ENCODE measurements at regions not wholly inside any gene's neighbourhood (a gene's known extent, or its start where the extent isn't known, plus 50 kb on each side); places are given as distances from the start of the nearest gene placed in this dataset.
"Not testable (repeated sequence)": the region's sequence is repeated elsewhere in the genome, so short reads cannot be mapped to it uniquely, and the experiment has no call there.

- H3K9ac ChIP-seq (ENCODE audit: low read length), result no peak overlapping the region
- peaks cover 5% of the 10 kb centered on the region for H3K4me1 ChIP-seq (ENCODE audit: control insufficient read depth, insufficient read depth, low read length)
- H3K4me3 ChIP-seq (ENCODE audit: low read length), result no peak overlapping the region
- no peaks in the 10 kb centered on the region for H3K27me3 ChIP-seq (replicated peaks; ENCODE audit: control insufficient read depth, insufficient read depth, low read length)
- H3K36me3 ChIP-seq (ENCODE audit: control insufficient read depth, insufficient read depth, low read length, severe bottlenecking), result no peaks in the 10 kb centered on the region
- H3K9me3 ChIP-seq (ENCODE audit: control insufficient read depth, low read length), result no peaks in the 10 kb centered on the region
- DNase-seq (ENCODE audit: low read depth), result no peak
These were observed 291.9 kb downstream of the DMAC1 start for GRCh38 chr9:7507566-7508270.

- H3K4me3 ChIP-seq (ENCODE audit: low read length), result no peak overlapping the region
- no peaks in the 10 kb centered on the region for H3K27me3 ChIP-seq (replicated peaks; ENCODE audit: control insufficient read depth, insufficient read depth, low read length)
- H3K9me3 ChIP-seq (ENCODE audit: control insufficient read depth, low read length), result no peaks in the 10 kb centered on the region
- H3K36me3 ChIP-seq (ENCODE audit: control insufficient read depth, insufficient read depth, low read length, severe bottlenecking), result no peaks in the 10 kb centered on the region
- no peak overlapping the region for H3K9ac ChIP-seq (ENCODE audit: low read length)
- no peak for DNase-seq (ENCODE audit: low read depth)
- H3K4me1 ChIP-seq (ENCODE audit: control insufficient read depth, insufficient read depth, low read length), result peaks cover 5% of the 10 kb centered on the region
These were observed 292.6 kb downstream of the DMAC1 start for GRCh38 chr9:7507026-7507425.

- no peak overlapping the region for H3K9ac ChIP-seq (ENCODE audit: low read length)
- H3K9me3 ChIP-seq (ENCODE audit: control insufficient read depth, low read length), result no peaks in the 10 kb centered on the region
- no peaks in the 10 kb centered on the region for H3K4me1 ChIP-seq (ENCODE audit: control insufficient read depth, insufficient read depth, low read length)
- H3K36me3 ChIP-seq (ENCODE audit: control insufficient read depth, insufficient read depth, low read length, severe bottlenecking), result no peaks in the 10 kb centered on the region
- H3K4me3 ChIP-seq (ENCODE audit: low read length), result no peak overlapping the region
- DNase-seq (ENCODE audit: low read depth), result no peak
- no peaks in the 10 kb centered on the region for H3K27me3 ChIP-seq (replicated peaks; ENCODE audit: control insufficient read depth, insufficient read depth, low read length)
These were observed 299.1 kb downstream of the DMAC1 start for GRCh38 chr9:7500521-7500920.

GRCh38 chr9:7491641-7492040, 307.9 kb downstream of the DMAC1 start:
- H3K4me3 ChIP-seq (ENCODE audit: low read length), result no peak overlapping the region
- H3K36me3 ChIP-seq (ENCODE audit: control insufficient read depth, insufficient read depth, low read length, severe bottlenecking), result no peaks in the 10 kb centered on the region
- no peaks in the 10 kb centered on the region for H3K4me1 ChIP-seq (ENCODE audit: control insufficient read depth, insufficient read depth, low read length)
- DNase-seq (ENCODE audit: low read depth), result no peak
- H3K9me3 ChIP-seq (ENCODE audit: control insufficient read depth, low read length), result no peaks in the 10 kb centered on the region
- no peaks in the 10 kb centered on the region for H3K27me3 ChIP-seq (replicated peaks; ENCODE audit: control insufficient read depth, insufficient read depth, low read length)
- no peak overlapping the region for H3K9ac ChIP-seq (ENCODE audit: low read length)

GRCh38 chr9:7490317-7491108, 309.1 kb downstream of the DMAC1 start:
- Histone ChIP-seq H3K36me3 (ENCODE audit: control insufficient read depth, insufficient read depth, low read length, severe bottlenecking) (no peaks in the 10 kb centered on the region), H3K27me3 (replicated peaks; ENCODE audit: control insufficient read depth, insufficient read depth, low read length) (no peaks in the 10 kb centered on the region), H3K9ac (ENCODE audit: low read length) (no peak overlapping the region), H3K4me3 (ENCODE audit: low read length) (no peak overlapping the region), H3K4me1 (ENCODE audit: control insufficient read depth, insufficient read depth, low read length) (no peaks in the 10 kb centered on the region), H3K9me3 (ENCODE audit: control insufficient read depth, low read length) (no peaks in the 10 kb centered on the region)
- DNase-seq (ENCODE audit: low read depth), result no peak

GRCh38 chr9:7489036-7489435, 310.5 kb downstream of the DMAC1 start:
- Histone ChIP-seq H3K27me3 (replicated peaks; ENCODE audit: control insufficient read depth, insufficient read depth, low read length) (no peaks in the 10 kb centered on the region), H3K9me3 (ENCODE audit: control insufficient read depth, low read length) (no peaks in the 10 kb centered on the region), H3K9ac (ENCODE audit: low read length) (no peak overlapping the region), H3K4me1 (ENCODE audit: control insufficient read depth, insufficient read depth, low read length) (no peaks in the 10 kb centered on the region), H3K36me3 (ENCODE audit: control insufficient read depth, insufficient read depth, low read length, severe bottlenecking) (no peaks in the 10 kb centered on the region), H3K4me3 (ENCODE audit: low read length) (no peak overlapping the region)
- DNase-seq (ENCODE audit: low read depth), result no peak

- DNase-seq (ENCODE audit: low read depth); H3K9ac ChIP-seq (ENCODE audit: low read length); H3K4me1 ChIP-seq (ENCODE audit: control insufficient read depth, insufficient read depth, low read length); H3K9me3 ChIP-seq (ENCODE audit: control insufficient read depth, low read length); H3K4me3 ChIP-seq (ENCODE audit: low read length); H3K27me3 ChIP-seq (replicated peaks; ENCODE audit: control insufficient read depth, insufficient read depth, low read length); H3K36me3 ChIP-seq (ENCODE audit: control insufficient read depth, insufficient read depth, low read length, severe bottlenecking): not testable (repeated sequence)
These were observed 315.6 kb downstream of the DMAC1 start for GRCh38 chr9:7484014-7484413.

- no peaks in the 10 kb centered on the region for H3K36me3 ChIP-seq (ENCODE audit: control insufficient read depth, insufficient read depth, low read length, severe bottlenecking)
- no peak overlapping the region for H3K9ac ChIP-seq (ENCODE audit: low read length)
- DNase-seq (ENCODE audit: low read depth), result no peak
- H3K4me3 ChIP-seq (ENCODE audit: low read length), result no peak overlapping the region
- peaks cover 5% of the 10 kb centered on the region for H3K9me3 ChIP-seq (ENCODE audit: control insufficient read depth, low read length)
- H3K4me1 ChIP-seq (ENCODE audit: control insufficient read depth, insufficient read depth, low read length), result no peaks in the 10 kb centered on the region
- peaks cover 4% of the 10 kb centered on the region for H3K27me3 ChIP-seq (replicated peaks; ENCODE audit: control insufficient read depth, insufficient read depth, low read length)
These were observed 318.0 kb downstream of the DMAC1 start for GRCh38 chr9:7481570-7481969.

- Histone ChIP-seq H3K9me3 (ENCODE audit: control insufficient read depth, low read length) (peaks cover 5% of the 10 kb centered on the region), H3K27me3 (replicated peaks; ENCODE audit: control insufficient read depth, insufficient read depth, low read length) (peaks cover 4% of the 10 kb centered on the region), H3K4me3 (ENCODE audit: low read length) (no peak overlapping the region), H3K36me3 (ENCODE audit: control insufficient read depth, insufficient read depth, low read length, severe bottlenecking) (no peaks in the 10 kb centered on the region), H3K4me1 (ENCODE audit: control insufficient read depth, insufficient read depth, low read length) (no peaks in the 10 kb centered on the region), H3K9ac (ENCODE audit: low read length) (no peak overlapping the region)
- DNase-seq (ENCODE audit: low read depth), result no peak
These were observed 320.3 kb downstream of the DMAC1 start for GRCh38 chr9:7479300-7479699.

GRCh38 chr9:7478646-7479045, 320.9 kb downstream of the DMAC1 start:
- Histone ChIP-seq H3K4me1 (ENCODE audit: control insufficient read depth, insufficient read depth, low read length) (no peaks in the 10 kb centered on the region), H3K4me3 (ENCODE audit: low read length) (no peak overlapping the region), H3K36me3 (ENCODE audit: control insufficient read depth, insufficient read depth, low read length, severe bottlenecking) (no peaks in the 10 kb centered on the region), H3K27me3 (replicated peaks; ENCODE audit: control insufficient read depth, insufficient read depth, low read length) (peaks cover 4% of the 10 kb centered on the region), H3K9ac (ENCODE audit: low read length) (no peak overlapping the region), H3K9me3 (ENCODE audit: control insufficient read depth, low read length) (peaks cover 5% of the 10 kb centered on the region)
- no peak for DNase-seq (ENCODE audit: low read depth)

GRCh38 chr9:7467186-7467585, 332.4 kb downstream of the DMAC1 start:
- no peaks in the 10 kb centered on the region for H3K9me3 ChIP-seq (ENCODE audit: control insufficient read depth, low read length)
- no peaks in the 10 kb centered on the region for H3K4me1 ChIP-seq (ENCODE audit: control insufficient read depth, insufficient read depth, low read length)
- no peak overlapping the region for H3K4me3 ChIP-seq (ENCODE audit: low read length)
- peaks cover 33% of the 10 kb centered on the region for H3K27me3 ChIP-seq (replicated peaks; ENCODE audit: control insufficient read depth, insufficient read depth, low read length)
- H3K9ac ChIP-seq (ENCODE audit: low read length), result no peak overlapping the region
- no peak for DNase-seq (ENCODE audit: low read depth)
- no peaks in the 10 kb centered on the region for H3K36me3 ChIP-seq (ENCODE audit: control insufficient read depth, insufficient read depth, low read length, severe bottlenecking)

Data from adipocyte (in vitro differentiated cells).